ENCODE measurements at regions not wholly inside any gene's neighbourhood (a gene's known extent, or its start where the extent isn't known, plus 50 kb on each side); places are given as distances from the start of the nearest gene placed in this dataset.

DNA sequence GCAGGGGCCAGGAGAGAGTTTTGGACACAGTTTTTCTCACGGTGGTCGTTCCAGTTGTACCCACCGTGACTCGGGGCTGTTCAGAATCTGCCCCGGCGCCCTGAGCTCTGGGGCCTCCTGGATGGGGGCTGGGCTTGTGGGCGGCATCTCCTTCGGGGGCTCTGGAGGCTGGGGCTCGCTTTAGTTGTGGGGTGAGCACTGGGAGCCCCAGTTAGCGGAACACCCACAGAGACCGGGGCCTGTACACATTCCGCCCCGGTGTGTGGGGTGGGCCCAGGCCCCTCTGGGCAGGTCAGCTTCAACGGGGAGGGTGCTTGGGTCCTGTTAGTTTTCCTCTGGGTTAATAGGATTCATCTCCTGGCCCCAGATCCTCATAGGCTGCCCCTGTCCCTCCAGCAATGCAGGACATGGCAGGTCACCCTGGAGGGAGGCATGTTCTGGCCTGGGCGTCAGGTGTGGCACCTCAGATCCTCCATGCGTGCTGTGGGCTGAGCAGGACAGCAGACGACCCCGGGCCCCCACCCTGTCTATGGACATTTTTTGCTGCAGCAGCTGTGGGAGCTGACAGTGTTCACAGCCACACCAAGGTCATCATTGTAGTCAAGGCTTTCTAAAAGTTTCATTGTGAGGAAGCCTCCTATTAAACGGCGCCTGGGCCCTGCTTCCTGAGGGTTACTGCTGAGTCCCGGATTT lies 393.2 kb downstream of the TMEM121 start:
- TF ChIP-seq, protein P1, sequence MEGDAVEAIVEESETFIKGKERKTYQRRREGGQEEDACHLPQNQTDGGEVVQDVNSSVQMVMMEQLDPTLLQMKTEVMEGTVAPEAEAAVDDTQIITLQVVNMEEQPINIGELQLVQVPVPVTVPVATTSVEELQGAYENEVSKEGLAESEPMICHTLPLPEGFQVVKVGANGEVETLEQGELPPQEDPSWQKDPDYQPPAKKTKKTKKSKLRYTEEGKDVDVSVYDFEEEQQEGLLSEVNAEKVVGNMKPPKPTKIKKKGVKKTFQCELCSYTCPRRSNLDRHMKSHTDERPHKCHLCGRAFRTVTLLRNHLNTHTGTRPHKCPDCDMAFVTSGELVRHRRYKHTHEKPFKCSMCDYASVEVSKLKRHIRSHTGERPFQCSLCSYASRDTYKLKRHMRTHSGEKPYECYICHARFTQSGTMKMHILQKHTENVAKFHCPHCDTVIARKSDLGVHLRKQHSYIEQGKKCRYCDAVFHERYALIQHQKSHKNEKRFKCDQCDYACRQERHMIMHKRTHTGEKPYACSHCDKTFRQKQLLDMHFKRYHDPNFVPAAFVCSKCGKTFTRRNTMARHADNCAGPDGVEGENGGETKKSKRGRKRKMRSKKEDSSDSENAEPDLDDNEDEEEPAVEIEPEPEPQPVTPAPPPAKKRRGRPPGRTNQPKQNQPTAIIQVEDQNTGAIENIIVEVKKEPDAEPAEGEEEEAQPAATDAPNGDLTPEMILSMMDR (IDR thresholded peaks at IDR 0.05; ENCODE audit: low read depth, low read length) = no peak
- no peak for TF ChIP-seq POLR2A (IDR thresholded peaks at IDR 0.05; ENCODE audit: extremely low read depth, insufficient read length)

Data from NB4 (cell line).